Vagina (tissue), 2 donors: ENCODE measurements at regions not wholly inside any gene's neighbourhood (a gene's known extent, or its start where the extent isn't known, plus 50 kb on each side); places are given as distances from the start of the nearest gene placed in this dataset.
"Not testable (repeated sequence)": the region's sequence is repeated elsewhere in the genome, so short reads cannot be mapped to it uniquely, and the experiment has no call there.

ENCODE experiments used
- DNase-seq, 2 donors: peaks; one replicate each; pipeline ENCODE4 v3.0.0-alpha.2; 2017; ENCODE audit errors: extremely low spot score in 2 of 2
- H3K27ac ChIP-seq: fragments of 200-600 bp; sonication (generic); one replicate; pipeline ENCODE4 v1.5.1; 2019
- H3K27me3 ChIP-seq: fragments of 200-600 bp; sonication (generic); one replicate; pipeline ENCODE4 v1.5.1; 2019
- H3K36me3 ChIP-seq, 2 donors: fragments of 200-600 bp; sonication (generic); one replicate each; pipeline ENCODE4 v1.5.1; 2017 to 2019
- H3K4me1 ChIP-seq: fragments of 200-600 bp; sonication (generic); one replicate; pipeline ENCODE4 v1.5.1; 2019
- H3K4me3 ChIP-seq, 2 donors: fragments of 200-600 bp; sonication (generic); 1 replicate in 1 of 2; 2 replicates in 1 of 2; pipeline ENCODE4 v1.5.1; 2016 to 2019
- H3K9me3 ChIP-seq: fragments of 200-600 bp; sonication (generic); one replicate; pipeline ENCODE4 v1.5.1; 2019
- POLR2A ChIP-seq, 2 donors: fragments of 450-650 bp; IDR thresholded peaks; one replicate each; pipeline ENCODE4 v1.6.1; 2017; ENCODE audit warnings: antibody characterized with exemption in 2 of 2, mild to moderate bottlenecking in 2 of 2, moderate library complexity in 2 of 2
- POLR2AphosphoS5 ChIP-seq, 2 donors: sonication (generic); formaldehyde crosslinking; IDR thresholded peaks; one replicate each; pipeline ENCODE4 v1.9.0; 2017; ENCODE audit warnings: antibody characterized with exemption in 2 of 2, mild to moderate bottlenecking in 2 of 2, low read depth in 1 of 2; ENCODE audit not compliant: insufficient read depth in 1 of 2
- intact Hi-C: fragments of 100-400 bp; cut with DNase I; formaldehyde crosslinking; loops from one replicate; pipeline ENCODE4 v1.15.1; 2023
- TF ChIP-seq, protein P1 (sequence below), 3 experiments: fragments of 450-650 bp in 2 of 3; fragments of 200-600 bp in 1 of 3; sonication (generic) in 1 of 3; IDR thresholded peaks; one replicate each; pipeline ENCODE4 v1.5.1; 2017 to 2019; ENCODE audit warnings: antibody characterized with exemption in 3 of 3, mild to moderate bottlenecking in 2 of 3, moderate library complexity in 2 of 3

DNA sequence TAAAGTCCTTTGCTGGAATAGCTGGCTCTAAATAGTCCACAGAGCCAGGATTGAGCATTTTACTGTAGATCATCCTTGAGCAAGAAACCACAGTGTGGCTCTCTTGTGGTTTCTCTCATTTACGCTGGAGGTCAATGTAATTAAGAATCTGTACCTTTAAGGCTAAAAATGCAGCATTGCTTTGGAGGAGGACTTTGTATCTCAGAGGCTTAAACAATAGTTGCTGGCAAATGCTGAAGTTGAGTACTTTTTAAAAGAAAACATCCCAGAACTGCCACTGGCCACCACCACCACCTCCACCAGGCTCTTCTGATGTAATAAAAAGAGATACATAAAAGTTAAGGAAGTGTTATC is 177.3 kb upstream of the ADAMTSL1 start:
- H3K27me3 ChIP-seq: no peaks in the 10 kb centered on the region
- no peak overlapping the region for H3K27ac ChIP-seq
- intact Hi-C loops: no loop called here
- H3K9me3 ChIP-seq: no peaks in the 10 kb centered on the region
- DNase-seq: no peak
- TF ChIP-seq POLR2AphosphoS5 (IDR thresholded peaks at IDR 0.05; ENCODE audit: insufficient read depth in 1 of 2, low read depth in 1 of 2) (no peak), POLR2A (IDR thresholded peaks at IDR 0.05) (no peak)
- TF ChIP-seq, protein P1, sequence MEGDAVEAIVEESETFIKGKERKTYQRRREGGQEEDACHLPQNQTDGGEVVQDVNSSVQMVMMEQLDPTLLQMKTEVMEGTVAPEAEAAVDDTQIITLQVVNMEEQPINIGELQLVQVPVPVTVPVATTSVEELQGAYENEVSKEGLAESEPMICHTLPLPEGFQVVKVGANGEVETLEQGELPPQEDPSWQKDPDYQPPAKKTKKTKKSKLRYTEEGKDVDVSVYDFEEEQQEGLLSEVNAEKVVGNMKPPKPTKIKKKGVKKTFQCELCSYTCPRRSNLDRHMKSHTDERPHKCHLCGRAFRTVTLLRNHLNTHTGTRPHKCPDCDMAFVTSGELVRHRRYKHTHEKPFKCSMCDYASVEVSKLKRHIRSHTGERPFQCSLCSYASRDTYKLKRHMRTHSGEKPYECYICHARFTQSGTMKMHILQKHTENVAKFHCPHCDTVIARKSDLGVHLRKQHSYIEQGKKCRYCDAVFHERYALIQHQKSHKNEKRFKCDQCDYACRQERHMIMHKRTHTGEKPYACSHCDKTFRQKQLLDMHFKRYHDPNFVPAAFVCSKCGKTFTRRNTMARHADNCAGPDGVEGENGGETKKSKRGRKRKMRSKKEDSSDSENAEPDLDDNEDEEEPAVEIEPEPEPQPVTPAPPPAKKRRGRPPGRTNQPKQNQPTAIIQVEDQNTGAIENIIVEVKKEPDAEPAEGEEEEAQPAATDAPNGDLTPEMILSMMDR (IDR thresholded peaks at IDR 0.05): no peak
- H3K36me3 ChIP-seq: no peaks in the 10 kb centered on the region
- H3K4me3 ChIP-seq: no peak overlapping the region
- H3K4me1 ChIP-seq: peaks cover 12% of the 10 kb centered on the region

DNA sequence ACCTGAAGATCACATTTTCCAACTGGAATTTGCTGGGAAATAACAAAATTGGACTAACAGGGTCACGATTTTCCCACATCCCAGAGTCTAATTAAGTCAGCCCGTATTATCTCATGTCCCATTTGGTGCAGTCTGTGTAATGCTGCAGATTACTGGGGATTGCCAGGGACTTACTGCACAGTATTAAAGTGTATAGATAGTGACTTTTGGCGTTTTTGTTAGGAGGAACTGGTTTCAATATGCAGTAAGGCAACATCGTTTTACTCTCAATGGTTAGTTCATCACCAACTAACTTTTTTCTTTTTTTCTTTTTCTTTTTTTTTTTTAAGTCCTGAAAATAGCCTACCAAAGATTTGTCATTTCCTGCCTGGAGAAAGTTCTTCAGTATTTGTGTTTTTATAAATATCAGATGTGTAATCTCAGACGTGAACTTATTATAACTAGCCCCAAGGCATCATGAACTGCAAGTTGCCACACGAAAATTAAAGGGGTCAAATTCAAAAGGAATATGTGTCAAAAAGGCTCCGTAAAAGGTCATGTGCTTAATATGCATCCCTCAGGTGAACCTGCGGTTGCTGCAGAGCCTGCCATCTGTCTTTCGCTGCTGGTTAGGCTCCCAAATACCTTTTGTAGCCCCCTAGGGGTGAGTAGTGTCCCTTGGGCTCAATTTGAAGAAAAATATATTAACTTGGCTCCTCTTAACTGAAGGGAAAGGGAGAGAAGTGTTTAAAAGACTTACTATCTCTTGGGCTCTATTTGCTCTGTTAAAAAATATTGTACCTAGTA is 176.7 kb upstream of the ADAMTSL1 start:
- Histone ChIP-seq H3K27ac (no peak overlapping the region), H3K9me3 (no peaks in the 10 kb centered on the region), H3K4me3 (no peak overlapping the region), H3K4me1 (peaks cover 12% of the 10 kb centered on the region), H3K36me3 (no peaks in the 10 kb centered on the region), H3K27me3 (no peaks in the 10 kb centered on the region)
- TF ChIP-seq, protein P1 (IDR thresholded peaks at IDR 0.05): no peak
- TF ChIP-seq POLR2A (IDR thresholded peaks at IDR 0.05) (no peak), POLR2AphosphoS5 (IDR thresholded peaks at IDR 0.05; ENCODE audit: insufficient read depth in 1 of 2, low read depth in 1 of 2) (no peak)
- DNase-seq: no peak
- intact Hi-C loops: no loop called here

DNA sequence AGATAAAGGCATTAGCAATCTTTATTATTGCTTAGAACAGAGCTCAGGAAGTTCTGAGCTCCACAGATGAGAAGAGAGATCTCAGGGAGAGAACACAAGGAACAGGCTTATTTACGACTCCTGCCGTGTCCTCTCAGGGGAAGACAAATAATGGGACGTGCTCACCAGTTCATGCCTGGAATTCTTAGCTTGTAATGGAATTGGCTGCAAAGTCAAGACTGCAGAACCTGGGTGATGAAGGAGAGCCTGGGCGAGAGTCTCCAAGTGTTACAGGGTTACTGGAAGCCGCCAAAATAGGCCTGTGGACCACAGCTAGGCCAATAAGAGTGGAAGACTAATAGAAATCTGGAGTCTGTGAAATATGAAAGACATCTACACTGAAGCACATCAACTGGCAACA is 174.5 kb upstream of the ADAMTSL1 start:
- TF ChIP-seq POLR2A (IDR thresholded peaks at IDR 0.05): no peak
- intact Hi-C loops: no loop called here
- no peak overlapping the region for H3K27ac ChIP-seq
- H3K4me3 ChIP-seq: no peak overlapping the region
- no peaks in the 10 kb centered on the region for H3K36me3 ChIP-seq
- H3K9me3 ChIP-seq: no peaks in the 10 kb centered on the region
- DNase-seq: no peak
- peaks cover 12% of the 10 kb centered on the region for H3K4me1 ChIP-seq
- H3K27me3 ChIP-seq: no peaks in the 10 kb centered on the region

DNA sequence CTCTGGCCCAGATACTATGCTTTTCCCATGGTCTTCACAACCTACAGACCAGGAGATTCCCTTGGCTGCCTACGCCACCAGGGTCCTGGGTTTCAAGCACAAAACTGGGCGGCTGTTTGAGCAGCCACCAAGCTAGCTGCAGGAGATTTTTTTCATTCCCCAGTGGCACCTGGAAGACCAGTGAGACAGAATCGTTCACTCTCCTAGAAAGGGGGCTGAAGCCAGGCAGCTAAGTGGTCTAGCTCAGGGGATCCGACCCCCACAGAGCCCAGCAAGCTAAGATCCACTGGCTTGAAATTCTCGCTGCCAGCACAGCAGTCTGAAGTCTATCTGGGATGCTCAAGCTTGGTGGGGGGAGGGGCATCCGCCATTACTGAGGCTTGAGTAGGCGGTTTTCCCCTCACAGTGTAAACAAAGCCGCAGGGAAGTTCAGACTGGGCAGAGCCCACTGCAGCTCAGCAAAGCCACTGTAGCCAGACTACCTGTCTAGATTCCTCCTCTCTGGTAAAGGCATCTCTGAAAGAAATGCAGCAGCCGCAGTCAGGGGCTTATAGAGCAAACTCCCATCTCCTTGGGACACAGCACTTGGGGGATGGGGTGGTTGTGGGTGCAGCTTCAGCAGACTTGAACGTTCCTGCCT is 168.7 kb upstream of the ADAMTSL1 start:
- H3K27ac ChIP-seq, intact Hi-C loops, H3K9me3 ChIP-seq: not testable (repeated sequence)

DNA sequence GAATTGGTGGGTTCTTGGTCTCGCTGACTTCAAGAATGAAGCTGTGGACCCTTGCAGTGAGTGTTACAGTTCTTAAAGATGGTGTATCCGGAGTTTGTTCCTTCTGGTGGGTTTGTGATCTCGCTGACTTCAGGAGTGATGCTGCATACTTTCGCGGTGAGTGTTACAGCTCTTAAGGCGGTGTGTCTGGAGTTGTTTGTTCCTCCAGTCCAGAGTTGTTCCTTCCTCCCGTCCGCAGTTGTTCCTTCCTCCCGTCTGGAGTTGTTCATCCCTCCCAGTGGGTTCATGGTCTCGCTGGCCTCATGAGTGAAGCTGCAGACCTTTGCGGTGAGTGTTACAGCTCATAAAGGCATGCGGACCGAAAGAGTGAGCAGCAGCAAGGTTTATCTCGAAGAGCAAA is 159.6 kb upstream of the ADAMTSL1 start:
- TF ChIP-seq, protein P1 (IDR thresholded peaks at IDR 0.05): no peak
- TF ChIP-seq POLR2AphosphoS5 (IDR thresholded peaks at IDR 0.05; ENCODE audit: insufficient read depth in 1 of 2, low read depth in 1 of 2): no peak
- TF ChIP-seq POLR2A (IDR thresholded peaks at IDR 0.05): no peak
- Histone ChIP-seq H3K36me3 (no peaks in the 10 kb centered on the region), H3K27ac (no peak overlapping the region), H3K4me1 (no peaks in the 10 kb centered on the region), H3K4me3 (no peak overlapping the region), H3K27me3 (no peaks in the 10 kb centered on the region), H3K9me3 (no peaks in the 10 kb centered on the region)
- intact Hi-C loops: no loop called here
- no peak for DNase-seq

More for the DNA sequence above, 168.7 kb upstream of the ADAMTSL1 start:
- H3K36me3 ChIP-seq, H3K4me1 ChIP-seq, H3K4me3 ChIP-seq, DNase-seq, H3K27me3 ChIP-seq: not testable (repeated sequence)

DNA sequence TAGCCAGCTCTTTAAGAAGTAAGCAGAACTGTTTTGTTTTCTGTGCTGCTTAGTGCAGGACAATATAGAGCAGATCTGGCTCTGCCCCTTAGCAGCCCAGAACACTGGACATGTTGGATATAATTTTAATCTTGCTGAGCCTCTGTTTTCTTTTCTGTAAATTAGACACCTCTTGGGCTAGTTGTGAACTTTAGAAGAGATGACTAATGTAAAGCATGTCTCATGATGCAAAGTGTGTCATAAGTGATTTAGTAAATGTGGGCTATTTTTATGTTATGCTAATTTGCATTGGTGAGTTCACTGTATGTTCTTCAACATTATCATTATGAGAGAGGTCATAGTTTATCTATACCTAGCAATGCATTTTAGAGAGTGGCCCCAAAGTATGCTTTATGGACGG is 156.1 kb upstream of the ADAMTSL1 start:
- Histone ChIP-seq H3K4me3 (no peak overlapping the region), H3K4me1 (no peaks in the 10 kb centered on the region), H3K27me3 (no peaks in the 10 kb centered on the region), H3K36me3 (no peaks in the 10 kb centered on the region), H3K9me3 (no peaks in the 10 kb centered on the region), H3K27ac (no peak overlapping the region)
- intact Hi-C loops: no loop called here
- TF ChIP-seq, protein P1 (IDR thresholded peaks at IDR 0.05): no peak
- TF ChIP-seq POLR2AphosphoS5 (IDR thresholded peaks at IDR 0.05; ENCODE audit: insufficient read depth in 1 of 2, low read depth in 1 of 2): no peak
- TF ChIP-seq POLR2A (IDR thresholded peaks at IDR 0.05): no peak
- no peak for DNase-seq
